CD4-positive, alpha-beta T cell (primary cell): ENCODE measurements at regions not wholly inside any gene's neighbourhood (a gene's known extent, or its start where the extent isn't known, plus 50 kb on each side); places are given as distances from the start of the nearest gene placed in this dataset.

Source experiments
- ATAC-seq: fragments of 200-7000 bp; cut with Tn5 transposase; one replicate; pipeline ENCODE4 v1.10.0; 2022; ENCODE audit warnings: mild to moderate bottlenecking; ENCODE audit not compliant: poor library complexity
- CTCF ChIA-PET: fragments of 350-600 bp; sonication (Branson Sonifier 250); formaldehyde crosslinking; loops from one replicate; lab custom pipeline; 2021; ENCODE audit warnings: antibody characterized with exemption, inconsistent platforms; lab: Charles Lee
- POLR2A ChIA-PET: fragments of 350-600 bp; sonication (Branson Sonifier 250); formaldehyde crosslinking; loops from one replicate; lab custom pipeline; 2021; ENCODE audit warnings: antibody characterized with exemption, inconsistent platforms; lab: Charles Lee
- DNase-seq, 14 experiments: peaks; one replicate each; pipeline ENCODE4 v3.0.0-alpha.2; 2013 to 2020; ENCODE audit warnings: mixed read lengths in 2 of 14
- H3K27ac ChIP-seq, 2 donors: one replicate each; pipeline versions ENCODE4 v1.5.1 to v1.7.0; 2013; ENCODE audit warnings: low read length in 2 of 2, low read depth in 1 of 2, mild to moderate bottlenecking in 1 of 2
- H3K27me3 ChIP-seq, 2 experiments: 1 replicate in 1 of 2; 2 replicates in 1 of 2; pipeline versions ENCODE4 v1.6.1 to v1.7.0; 2013; ENCODE audit warnings: low read length in 2 of 2, control low read depth in 1 of 2, mild to moderate bottlenecking in 1 of 2, moderate library complexity in 1 of 2; ENCODE audit not compliant: insufficient read depth in 2 of 2, control insufficient read depth in 1 of 2
- H3K36me3 ChIP-seq: one replicate; pipeline ENCODE4 v1.6.1; 2013; ENCODE audit warnings: low read length, control low read depth; ENCODE audit not compliant: insufficient read depth
- H3K4me1 ChIP-seq: one replicate; pipeline ENCODE4 v1.6.1; 2013; ENCODE audit warnings: low read length, control low read depth; ENCODE audit not compliant: insufficient read depth
- H3K4me3 ChIP-seq: one replicate; pipeline ENCODE4 v1.5.1; 2013; ENCODE audit warnings: mild to moderate bottlenecking, low read length, moderate library complexity
- H3K9me3 ChIP-seq, 2 experiments: 1 replicate in 1 of 2; 2 replicates in 1 of 2; pipeline versions ENCODE4 v1.6.1 to v1.7.0; 2013; ENCODE audit warnings: low read length in 2 of 2, mild to moderate bottlenecking in 2 of 2, control low read depth in 1 of 2, moderate library complexity in 1 of 2; ENCODE audit not compliant: control insufficient read depth in 1 of 2, insufficient read depth in 1 of 2
- H3K27ac Mint-ChIP-seq: one replicate; pipeline ENCODE4 v1.8.0; 2020; ENCODE audit warnings: mixed read lengths
- H3K27me3 Mint-ChIP-seq: one replicate; pipeline ENCODE4 v1.8.0; 2021; ENCODE audit warnings: mixed read lengths
- H3K36me3 Mint-ChIP-seq: one replicate; pipeline ENCODE4 v1.8.0; 2021; ENCODE audit warnings: low read depth, mixed read lengths
- H3K4me1 Mint-ChIP-seq: one replicate; pipeline ENCODE4 v1.8.0; 2021; ENCODE audit warnings: low read depth, mixed read lengths
- H3K4me3 Mint-ChIP-seq: one replicate; pipeline ENCODE4 v1.8.0; 2020; ENCODE audit warnings: mild to moderate bottlenecking, mixed read lengths
- H3K9me3 Mint-ChIP-seq: one replicate; pipeline ENCODE4 v1.8.0; 2020; ENCODE audit warnings: mixed read lengths
- CTCF ChIP-seq: fragments of 200-600 bp; IDR thresholded peaks from one replicate; pipeline ENCODE4 v1.8.0; 2022; ENCODE audit warnings: antibody characterized with exemption, mild to moderate bottlenecking
- intact Hi-C, 2 experiments: fragments of 100-400 bp; cut with DNase I in 1 of 2; cut with micrococcal nuclease in 1 of 2; formaldehyde crosslinking; loops; one replicate each; pipeline versions ENCODE4 v1.15.1 to v1.9.0; 2023 to 2025; cut with DNase I, micrococcal nuclease

GRCh38 chr20:22492497-22492896 is 91.9 kb downstream of the FOXA2 start:
- peaks cover 4% of the 10 kb centered on the region for H3K27me3 Mint-ChIP-seq
- POLR2A ChIA-PET, result no interaction called here
- H3K4me3 Mint-ChIP-seq, result no peak overlapping the region
- no peaks in the 10 kb centered on the region for H3K4me1 ChIP-seq
- no peaks in the 10 kb centered on the region for H3K36me3 Mint-ChIP-seq
- peaks cover 2% of the 10 kb centered on the region for H3K9me3 Mint-ChIP-seq
- no peaks in the 10 kb centered on the region for H3K36me3 ChIP-seq
- H3K27me3 ChIP-seq, result no peaks in the 10 kb centered on the region
- H3K27ac Mint-ChIP-seq, result no peak overlapping the region
- ATAC-seq (no peak), DNase-seq (no peak)
- H3K4me3 ChIP-seq, result no peak overlapping the region
- intact Hi-C loops, result no loop called here
- no peaks in the 10 kb centered on the region for H3K4me1 Mint-ChIP-seq
- H3K27ac ChIP-seq, result no peak overlapping the region
- CTCF ChIA-PET, result no interaction called here
- TF ChIP-seq CTCF, result no peak
- peaks cover 0 to 10% of the 10 kb centered on the region in 2 experiments for H3K9me3 ChIP-seq

- no peaks in the 10 kb centered on the region for H3K4me1 ChIP-seq
- H3K36me3 ChIP-seq, result no peaks in the 10 kb centered on the region
- no peaks in the 10 kb centered on the region for H3K27me3 ChIP-seq
- no peaks in the 10 kb centered on the region for H3K36me3 Mint-ChIP-seq
- ChIA-PET CTCF (no interaction called here), POLR2A (no interaction called here)
- no peak overlapping the region for H3K4me3 ChIP-seq
- peaks cover 0 to 10% of the 10 kb centered on the region in 2 experiments for H3K9me3 ChIP-seq
- H3K27ac ChIP-seq, result no peak overlapping the region
- intact Hi-C loops, result no loop called here
- H3K27me3 Mint-ChIP-seq, result peaks cover 4% of the 10 kb centered on the region
- H3K4me1 Mint-ChIP-seq, result no peaks in the 10 kb centered on the region
- DNase-seq (no peak), ATAC-seq (no peak)
- no peak overlapping the region for H3K27ac Mint-ChIP-seq
- no peak overlapping the region for H3K4me3 Mint-ChIP-seq
- H3K9me3 Mint-ChIP-seq, result peaks cover 2% of the 10 kb centered on the region
- no peak for TF ChIP-seq CTCF
These were observed 93.2 kb downstream of the FOXA2 start for GRCh38 chr20:22491194-22491505.

GRCh38 chr20:22490287-22491193 is 93.8 kb downstream of the FOXA2 start:
- H3K27me3 Mint-ChIP-seq, result peaks cover 4% of the 10 kb centered on the region
- peaks cover 2% of the 10 kb centered on the region for H3K9me3 Mint-ChIP-seq
- ATAC-seq, result no peak
- Histone ChIP-seq H3K36me3 (no peaks in the 10 kb centered on the region), H3K4me3 (no peak overlapping the region), H3K27me3 (no peaks in the 10 kb centered on the region), H3K27ac (no peak overlapping the region), H3K4me1 (no peaks in the 10 kb centered on the region), H3K9me3 (peaks cover 0 to 10% of the 10 kb centered on the region in 2 experiments)
- H3K4me1 Mint-ChIP-seq, result no peaks in the 10 kb centered on the region
- intact Hi-C loops, result no loop called here
- no peak overlapping the region for H3K27ac Mint-ChIP-seq
- no peaks in the 10 kb centered on the region for H3K36me3 Mint-ChIP-seq
- ChIA-PET CTCF (no interaction called here), POLR2A (no interaction called here)
- no peak overlapping the region for H3K4me3 Mint-ChIP-seq
- DNase-seq, result no peak
- no peak for TF ChIP-seq CTCF
